ENCODE measurements at regions not wholly inside any gene's neighbourhood (a gene's known extent, or its start where the extent isn't known, plus 50 kb on each side); places are given as distances from the start of the nearest gene placed in this dataset.

DNA sequence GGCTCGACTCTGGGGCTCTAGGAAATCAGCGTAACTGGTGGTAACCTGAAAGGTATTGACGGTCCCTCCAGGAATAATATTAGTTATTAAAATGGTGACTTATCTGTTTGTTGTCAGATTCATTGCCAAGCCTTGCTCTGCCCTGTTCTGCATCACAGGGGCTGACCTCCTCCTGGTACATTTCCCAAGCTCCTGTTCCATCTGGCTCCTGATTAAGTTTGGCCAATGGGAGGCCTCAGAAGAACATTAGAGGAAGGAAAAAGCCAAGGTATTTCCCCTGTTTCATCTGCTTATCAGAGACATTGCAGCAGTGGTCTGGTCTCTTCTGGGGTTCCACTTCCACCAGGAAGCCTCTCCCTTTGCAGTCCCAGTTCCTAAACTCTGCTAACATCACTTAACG is 527.0 kb downstream of the TNS1 start:
- H4K20me1 ChIP-seq (ENCODE audit: insufficient read depth, low read length): no peaks in the 10 kb centered on the region
- H3K9me3 ChIP-seq (replicated peaks in 1 of 2; ENCODE audit: control insufficient read depth in 1 of 2, insufficient read depth in 1 of 2, low read length in 2 of 2): no peaks in the 10 kb centered on the region
- no peak overlapping the region for H2AFZ ChIP-seq (ENCODE audit: insufficient read depth, low read depth, low read length, poor library complexity, severe bottlenecking)
- Mint-ChIP-seq H3K4me1 (peaks cover 6% of the 10 kb centered on the region), H3K9me3 (peaks cover 0 to 2% (median 0%) of the 10 kb centered on the region in 7 donors), H3K27me3 (ENCODE audit: low read depth in 3 of 3) (peaks cover 0 to 10% (median 8%) of the 10 kb centered on the region in 3 donors), H3K36me3 (no peaks in the 10 kb centered on the region), H3K27ac (no peak overlapping the region), H3K4me3 (no peak overlapping the region)
- H3K9ac ChIP-seq (ENCODE audit: insufficient read depth, low read length, poor library complexity, severe bottlenecking): no peak overlapping the region
- no peak overlapping the region for H3K4me2 ChIP-seq (replicated peaks; ENCODE audit: extremely low read depth, low read length, poor library complexity, severe bottlenecking)
- no peaks in the 10 kb centered on the region for H3K4me1 ChIP-seq (ENCODE audit: control insufficient read depth in 1 of 2, insufficient read depth in 2 of 2, low read length in 2 of 2)
- H3K4me3 ChIP-seq (replicated peaks in 1 of 3; ENCODE audit: low read depth in 2 of 3, low read length in 3 of 3): no peak overlapping the region
- 94% methylated on average over 3 of the region's 4 CpGs for WGBS (ENCODE audit: insufficient coverage)
- TF ChIP-seq, protein P1, sequence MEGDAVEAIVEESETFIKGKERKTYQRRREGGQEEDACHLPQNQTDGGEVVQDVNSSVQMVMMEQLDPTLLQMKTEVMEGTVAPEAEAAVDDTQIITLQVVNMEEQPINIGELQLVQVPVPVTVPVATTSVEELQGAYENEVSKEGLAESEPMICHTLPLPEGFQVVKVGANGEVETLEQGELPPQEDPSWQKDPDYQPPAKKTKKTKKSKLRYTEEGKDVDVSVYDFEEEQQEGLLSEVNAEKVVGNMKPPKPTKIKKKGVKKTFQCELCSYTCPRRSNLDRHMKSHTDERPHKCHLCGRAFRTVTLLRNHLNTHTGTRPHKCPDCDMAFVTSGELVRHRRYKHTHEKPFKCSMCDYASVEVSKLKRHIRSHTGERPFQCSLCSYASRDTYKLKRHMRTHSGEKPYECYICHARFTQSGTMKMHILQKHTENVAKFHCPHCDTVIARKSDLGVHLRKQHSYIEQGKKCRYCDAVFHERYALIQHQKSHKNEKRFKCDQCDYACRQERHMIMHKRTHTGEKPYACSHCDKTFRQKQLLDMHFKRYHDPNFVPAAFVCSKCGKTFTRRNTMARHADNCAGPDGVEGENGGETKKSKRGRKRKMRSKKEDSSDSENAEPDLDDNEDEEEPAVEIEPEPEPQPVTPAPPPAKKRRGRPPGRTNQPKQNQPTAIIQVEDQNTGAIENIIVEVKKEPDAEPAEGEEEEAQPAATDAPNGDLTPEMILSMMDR (IDR thresholded peaks at IDR 0.05): no peak
- no peaks in the 10 kb centered on the region for H3K79me2 ChIP-seq (ENCODE audit: insufficient read depth, low read length)
- DNase-seq: no peak
- intact Hi-C loops (cut with micrococcal nuclease): no loop called here
- no peaks in the 10 kb centered on the region for H3K36me3 ChIP-seq (replicated peaks in 1 of 2; ENCODE audit: control insufficient read depth in 1 of 2, insufficient read depth in 2 of 2, low read length in 2 of 2)
- no peaks in the 10 kb centered on the region for H3K27me3 ChIP-seq (ENCODE audit: control insufficient read depth in 2 of 2, insufficient read depth in 2 of 2, low read length in 2 of 2)
- no peak overlapping the region for H3K27ac ChIP-seq (ENCODE audit: low read depth in 1 of 2, low read length in 2 of 2)

DNA sequence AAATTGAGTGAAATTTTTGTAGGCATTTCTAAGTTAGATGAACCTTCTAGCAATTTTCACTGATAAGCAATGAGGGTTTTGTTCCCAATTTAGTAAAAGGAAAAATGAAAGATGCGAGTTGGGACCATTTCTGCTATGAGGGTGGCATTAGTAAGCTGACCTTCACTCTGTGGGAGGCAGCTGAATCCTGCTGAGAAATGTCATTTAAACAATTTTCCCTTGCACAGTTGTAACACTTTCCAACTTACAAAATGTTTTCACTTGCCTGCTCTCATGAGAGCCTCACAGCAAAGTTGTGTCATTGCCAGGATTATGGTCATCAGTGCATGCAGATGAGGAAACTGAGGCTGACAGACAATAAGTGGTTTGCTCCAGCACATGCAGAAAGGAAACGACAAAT is 527.7 kb downstream of the TNS1 start:
- 90% methylated on average over 1 of the region's 2 CpGs for WGBS (ENCODE audit: insufficient coverage)
- H3K36me3 ChIP-seq (replicated peaks in 1 of 2; ENCODE audit: control insufficient read depth in 1 of 2, insufficient read depth in 2 of 2, low read length in 2 of 2): no peaks in the 10 kb centered on the region

More for the DNA sequence above, 527.7 kb downstream of the TNS1 start:
- no peak overlapping the region for H3K4me3 Mint-ChIP-seq
- no peak overlapping the region for H2AFZ ChIP-seq (ENCODE audit: insufficient read depth, low read depth, low read length, poor library complexity, severe bottlenecking)
- peaks cover 0 to 2% (median 0%) of the 10 kb centered on the region in 7 donors for H3K9me3 Mint-ChIP-seq
- no peak overlapping the region for H3K9ac ChIP-seq (ENCODE audit: insufficient read depth, low read length, poor library complexity, severe bottlenecking)
- H3K4me3 ChIP-seq (replicated peaks in 1 of 3; ENCODE audit: low read depth in 2 of 3, low read length in 3 of 3): no peak overlapping the region
- H3K27me3 ChIP-seq (ENCODE audit: control insufficient read depth in 2 of 2, insufficient read depth in 2 of 2, low read length in 2 of 2): no peaks in the 10 kb centered on the region
- no peaks in the 10 kb centered on the region for H3K79me2 ChIP-seq (ENCODE audit: insufficient read depth, low read length)
- H4K20me1 ChIP-seq (ENCODE audit: insufficient read depth, low read length): no peaks in the 10 kb centered on the region
- H3K4me1 Mint-ChIP-seq: peaks cover 6% of the 10 kb centered on the region
- no peaks in the 10 kb centered on the region for H3K4me1 ChIP-seq (ENCODE audit: control insufficient read depth in 1 of 2, insufficient read depth in 2 of 2, low read length in 2 of 2)
- intact Hi-C loops (cut with micrococcal nuclease): no loop called here
- no peak overlapping the region for H3K4me2 ChIP-seq (replicated peaks; ENCODE audit: extremely low read depth, low read length, poor library complexity, severe bottlenecking)
- H3K27me3 Mint-ChIP-seq (ENCODE audit: low read depth in 3 of 3): peaks cover 0 to 12% (median 8%) of the 10 kb centered on the region in 3 donors
- no peaks in the 10 kb centered on the region for H3K9me3 ChIP-seq (replicated peaks in 1 of 2; ENCODE audit: control insufficient read depth in 1 of 2, insufficient read depth in 1 of 2, low read length in 2 of 2)
- TF ChIP-seq, protein P1 (IDR thresholded peaks at IDR 0.05): no peak
- H3K27ac ChIP-seq (ENCODE audit: low read depth in 1 of 2, low read length in 2 of 2): no peak overlapping the region
- H3K36me3 Mint-ChIP-seq: no peaks in the 10 kb centered on the region
- no peak for DNase-seq
- H3K27ac Mint-ChIP-seq: no peak overlapping the region

Data from CD14-positive monocyte (primary cell).